Memory B cell (primary cell): ENCODE measurements at regions not wholly inside any gene's neighbourhood (a gene's known extent, or its start where the extent isn't known, plus 50 kb on each side); places are given as distances from the start of the nearest gene placed in this dataset.

ENCODE experiments used
- ATAC-seq: fragments of 150-1000 bp; cut with Tn5 transposase; 2 replicates; pipeline ENCODE4 v1.10.0; 2021; ENCODE audit warnings: low read depth, mild to moderate bottlenecking, moderate library complexity
- DNase-seq, 2 donors: peaks; one replicate each; pipeline ENCODE4 v3.0.0; 2022; ENCODE audit warnings: low spot score in 2 of 2
- H3K27ac Mint-ChIP-seq: one replicate; pipeline ENCODE4 v1.8.0; 2022; ENCODE audit warnings: mild to moderate bottlenecking, moderate library complexity, mixed read lengths
- H3K27me3 Mint-ChIP-seq: one replicate; pipeline ENCODE4 v1.8.0; 2022; ENCODE audit warnings: mixed read lengths
- H3K36me3 Mint-ChIP-seq: one replicate; pipeline ENCODE4 v1.8.0; 2022; ENCODE audit warnings: mild to moderate bottlenecking, mixed read lengths
- H3K4me1 Mint-ChIP-seq: one replicate; pipeline ENCODE4 v1.8.0; 2022; ENCODE audit warnings: mixed read lengths
- H3K4me3 Mint-ChIP-seq: one replicate; pipeline ENCODE4 v1.8.0; 2022; ENCODE audit warnings: mild to moderate bottlenecking, moderate library complexity, mixed read lengths
- H3K9me3 Mint-ChIP-seq: one replicate; pipeline ENCODE4 v1.8.0; 2022; ENCODE audit warnings: mixed read lengths

DNA sequence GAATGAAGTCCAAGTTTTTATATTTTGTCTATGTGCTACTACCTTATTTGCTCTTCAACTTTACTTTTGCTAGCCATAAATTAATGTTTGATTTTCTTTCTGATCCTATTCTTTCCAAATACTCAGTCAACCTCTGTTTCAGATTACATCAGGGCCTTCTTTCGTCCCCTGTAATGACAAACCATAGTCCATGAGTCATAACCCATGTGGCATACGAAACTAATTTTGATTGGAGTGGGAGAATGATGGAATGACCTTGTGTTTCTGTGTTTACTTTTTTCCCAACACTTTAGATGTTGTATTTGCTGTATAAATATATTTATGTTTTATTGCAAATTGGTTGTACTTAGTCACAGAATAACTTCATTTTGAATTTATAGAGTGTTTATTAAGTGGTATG lies 1043.1 kb downstream of the DTWD2 start:
- Mint-ChIP-seq H3K4me3 (no peak overlapping the region), H3K36me3 (no peaks in the 10 kb centered on the region), H3K9me3 (peaks cover 2% of the 10 kb centered on the region), H3K27ac (no peak overlapping the region), H3K4me1 (no peaks in the 10 kb centered on the region), H3K27me3 (no peaks in the 10 kb centered on the region)
- no peak for DNase-seq
- ATAC-seq, result no peak

DNA sequence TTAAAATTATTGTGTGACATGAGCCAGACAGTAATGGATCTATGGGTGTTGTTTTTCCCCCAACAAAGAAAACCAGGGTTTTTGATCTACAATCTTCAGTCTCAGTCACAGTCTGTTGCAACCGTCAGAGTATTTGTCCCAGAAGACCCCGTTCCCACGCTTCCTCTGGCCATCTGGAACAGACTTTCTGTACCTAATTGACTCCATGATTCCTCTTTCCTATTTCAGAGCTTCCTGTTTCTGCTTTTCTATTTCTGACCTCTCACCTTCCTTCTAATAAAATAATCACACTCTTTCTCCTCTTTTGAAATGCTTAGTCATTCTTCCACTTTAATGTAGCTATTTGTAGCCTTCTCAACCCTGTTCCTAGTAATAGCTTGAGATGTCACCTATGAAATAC lies 1044.8 kb downstream of the DTWD2 start:
- Mint-ChIP-seq H3K27ac (no peak overlapping the region), H3K27me3 (no peaks in the 10 kb centered on the region), H3K36me3 (no peaks in the 10 kb centered on the region), H3K4me1 (no peaks in the 10 kb centered on the region), H3K9me3 (no peaks in the 10 kb centered on the region), H3K4me3 (no peak overlapping the region)
- DNase-seq (no peak), ATAC-seq (no peak)

- Mint-ChIP-seq H3K9me3 (peaks cover 2% of the 10 kb centered on the region), H3K4me3 (no peak overlapping the region), H3K36me3 (no peaks in the 10 kb centered on the region), H3K27ac (no peak overlapping the region), H3K27me3 (no peaks in the 10 kb centered on the region), H3K4me1 (no peaks in the 10 kb centered on the region)
- DNase-seq (no peak), ATAC-seq (no peak)
Measured at GRCh38 chr5:117942861-117943519, 1045.4 kb downstream of the DTWD2 start.

DNA sequence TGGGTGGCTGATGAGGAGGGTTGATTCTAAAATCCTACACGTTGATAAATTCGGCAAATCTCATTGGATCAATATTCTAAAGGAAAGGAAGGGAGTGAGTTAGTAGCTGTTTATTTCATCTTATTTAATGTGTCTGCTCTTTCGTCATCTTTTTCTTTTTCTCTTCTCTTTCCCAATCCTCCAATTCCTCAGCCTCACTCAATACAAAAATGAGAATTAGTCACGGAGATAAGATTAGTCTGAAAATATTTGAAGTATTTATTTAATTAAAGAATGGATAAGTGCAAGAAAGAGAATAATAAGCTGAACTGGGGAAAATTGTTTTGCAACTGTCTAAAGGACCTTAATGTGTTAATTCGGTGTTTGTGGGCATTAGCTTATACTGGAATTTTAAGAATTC lies 1095.1 kb downstream of the DTWD2 start:
- Mint-ChIP-seq H3K4me3 (no peak overlapping the region), H3K27me3 (no peaks in the 10 kb centered on the region), H3K27ac (no peak overlapping the region), H3K9me3 (no peaks in the 10 kb centered on the region), H3K36me3 (no peaks in the 10 kb centered on the region), H3K4me1 (peaks cover 6% of the 10 kb centered on the region)
- DNase-seq (no peak), ATAC-seq (no peak)

GRCh38 chr5:117892360-117892759 lies 1096.0 kb downstream of the DTWD2 start:
- peaks cover 3% of the 10 kb centered on the region for H3K9me3 Mint-ChIP-seq
- peaks cover 6% of the 10 kb centered on the region for H3K4me1 Mint-ChIP-seq
- H3K27ac Mint-ChIP-seq, result no peak overlapping the region
- H3K36me3 Mint-ChIP-seq, result no peaks in the 10 kb centered on the region
- no peaks in the 10 kb centered on the region for H3K27me3 Mint-ChIP-seq
- no peak for ATAC-seq
- no peak overlapping the region for H3K4me3 Mint-ChIP-seq
- no peak for DNase-seq

- H3K36me3 Mint-ChIP-seq, result no peaks in the 10 kb centered on the region
- peaks cover 3% of the 10 kb centered on the region for H3K9me3 Mint-ChIP-seq
- H3K4me3 Mint-ChIP-seq, result no peak overlapping the region
- DNase-seq (no peak), ATAC-seq (no peak)
- no peaks in the 10 kb centered on the region for H3K27me3 Mint-ChIP-seq
- H3K4me1 Mint-ChIP-seq, result peaks cover 6% of the 10 kb centered on the region
- H3K27ac Mint-ChIP-seq, result no peak overlapping the region
Measured at GRCh38 chr5:117889596-117889995, 1098.8 kb downstream of the DTWD2 start.

GRCh38 chr5:117888688-117889087 lies 1099.7 kb downstream of the DTWD2 start:
- Mint-ChIP-seq H3K4me3 (no peak overlapping the region), H3K27me3 (no peaks in the 10 kb centered on the region), H3K9me3 (peaks cover 3% of the 10 kb centered on the region), H3K27ac (no peak overlapping the region), H3K4me1 (peaks cover 6% of the 10 kb centered on the region), H3K36me3 (no peaks in the 10 kb centered on the region)
- DNase-seq (no peak), ATAC-seq (no peak)

DNA sequence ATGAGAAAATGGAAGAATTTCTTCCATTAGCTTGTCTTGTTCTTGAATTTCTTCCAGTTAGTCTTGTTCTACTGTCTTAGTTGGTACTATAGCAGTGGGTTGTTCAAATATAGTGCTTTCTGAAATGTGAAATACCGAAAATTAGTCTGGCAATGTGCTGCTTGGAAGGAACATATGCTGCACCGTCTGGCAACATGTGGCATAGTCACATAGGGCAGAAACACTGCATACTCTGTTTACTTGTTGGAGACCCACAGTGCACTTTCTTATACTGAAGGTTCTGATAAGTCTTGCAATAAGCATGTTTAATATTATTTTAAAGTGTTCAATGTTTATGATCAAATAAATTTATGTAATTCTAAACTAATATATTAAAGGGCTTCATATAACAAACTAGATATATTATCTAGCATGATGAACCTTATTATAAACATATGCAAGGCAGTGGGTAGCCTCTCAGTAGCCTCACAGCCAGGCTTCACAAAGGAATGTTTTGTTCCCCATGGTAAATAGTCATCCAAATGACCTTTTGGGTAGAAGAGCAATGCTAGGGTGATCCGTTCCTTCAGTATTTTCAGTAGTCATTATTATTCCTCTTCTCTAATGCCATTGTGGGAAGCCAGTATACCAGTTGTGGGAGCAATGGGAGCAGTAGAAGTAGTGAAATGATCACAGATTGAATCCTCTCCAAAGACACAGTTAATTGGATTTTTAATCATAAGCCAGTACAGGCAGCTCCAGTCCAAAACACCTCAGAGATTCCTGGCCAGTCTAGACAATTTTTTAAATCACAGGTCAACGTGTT lies 1106.7 kb downstream of the DTWD2 start:
- no peak for ATAC-seq
- DNase-seq, result no peak
- H3K36me3 Mint-ChIP-seq, result no peaks in the 10 kb centered on the region

DNA sequence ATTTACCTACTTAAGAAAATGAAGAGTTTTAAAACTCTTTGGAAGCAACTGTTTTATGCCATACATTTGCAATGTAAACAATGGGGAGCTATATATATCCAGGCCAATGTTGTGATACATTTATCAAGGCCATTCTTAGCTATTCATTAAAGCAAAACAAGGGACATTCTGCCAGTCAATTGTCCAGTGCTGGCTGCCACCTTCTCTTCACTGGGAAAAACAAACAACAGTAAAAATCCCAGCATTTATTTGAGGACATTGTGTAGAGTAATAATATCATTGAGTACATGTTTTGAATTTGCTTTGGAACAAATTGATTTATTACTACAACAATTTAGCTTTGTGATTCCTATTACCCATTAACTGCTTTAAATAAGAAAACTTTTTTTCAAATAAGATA lies 1107.4 kb downstream of the DTWD2 start:
- H3K4me1 Mint-ChIP-seq, result no peaks in the 10 kb centered on the region
- ATAC-seq (no peak), DNase-seq (no peak)
- no peaks in the 10 kb centered on the region for H3K36me3 Mint-ChIP-seq
- no peaks in the 10 kb centered on the region for H3K9me3 Mint-ChIP-seq
- no peak overlapping the region for H3K4me3 Mint-ChIP-seq
- H3K27ac Mint-ChIP-seq, result no peak overlapping the region
- H3K27me3 Mint-ChIP-seq, result no peaks in the 10 kb centered on the region

More for the DNA sequence above, 1106.7 kb downstream of the DTWD2 start:
- Mint-ChIP-seq H3K9me3 (no peaks in the 10 kb centered on the region), H3K4me1 (no peaks in the 10 kb centered on the region), H3K4me3 (no peak overlapping the region), H3K27ac (no peak overlapping the region), H3K27me3 (no peaks in the 10 kb centered on the region)

- Mint-ChIP-seq H3K4me3 (no peak overlapping the region), H3K4me1 (no peaks in the 10 kb centered on the region), H3K27me3 (no peaks in the 10 kb centered on the region), H3K36me3 (no peaks in the 10 kb centered on the region), H3K9me3 (no peaks in the 10 kb centered on the region), H3K27ac (no peak overlapping the region)
- ATAC-seq (no peak), DNase-seq (no peak)
Measured at GRCh38 chr5:117877731-117878130, 1110.6 kb downstream of the DTWD2 start.

GRCh38 chr5:117872798-117873368 lies 1115.5 kb downstream of the DTWD2 start:
- H3K4me3 Mint-ChIP-seq, result no peak overlapping the region
- H3K36me3 Mint-ChIP-seq, result no peaks in the 10 kb centered on the region
- H3K4me1 Mint-ChIP-seq, result no peaks in the 10 kb centered on the region

GRCh38 chr5:117869596-117869995 lies 1118.8 kb downstream of the DTWD2 start:
- Mint-ChIP-seq H3K27me3 (no peaks in the 10 kb centered on the region), H3K9me3 (no peaks in the 10 kb centered on the region), H3K27ac (no peak overlapping the region), H3K4me1 (no peaks in the 10 kb centered on the region), H3K4me3 (no peak overlapping the region), H3K36me3 (no peaks in the 10 kb centered on the region)
- no peak for ATAC-seq
- no peak for DNase-seq

More at GRCh38 chr5:117872798-117873368, 1115.5 kb downstream of the DTWD2 start:
- Mint-ChIP-seq H3K27ac (no peak overlapping the region), H3K9me3 (no peaks in the 10 kb centered on the region), H3K27me3 (no peaks in the 10 kb centered on the region)
- ATAC-seq (no peak), DNase-seq (no peak)

DNA sequence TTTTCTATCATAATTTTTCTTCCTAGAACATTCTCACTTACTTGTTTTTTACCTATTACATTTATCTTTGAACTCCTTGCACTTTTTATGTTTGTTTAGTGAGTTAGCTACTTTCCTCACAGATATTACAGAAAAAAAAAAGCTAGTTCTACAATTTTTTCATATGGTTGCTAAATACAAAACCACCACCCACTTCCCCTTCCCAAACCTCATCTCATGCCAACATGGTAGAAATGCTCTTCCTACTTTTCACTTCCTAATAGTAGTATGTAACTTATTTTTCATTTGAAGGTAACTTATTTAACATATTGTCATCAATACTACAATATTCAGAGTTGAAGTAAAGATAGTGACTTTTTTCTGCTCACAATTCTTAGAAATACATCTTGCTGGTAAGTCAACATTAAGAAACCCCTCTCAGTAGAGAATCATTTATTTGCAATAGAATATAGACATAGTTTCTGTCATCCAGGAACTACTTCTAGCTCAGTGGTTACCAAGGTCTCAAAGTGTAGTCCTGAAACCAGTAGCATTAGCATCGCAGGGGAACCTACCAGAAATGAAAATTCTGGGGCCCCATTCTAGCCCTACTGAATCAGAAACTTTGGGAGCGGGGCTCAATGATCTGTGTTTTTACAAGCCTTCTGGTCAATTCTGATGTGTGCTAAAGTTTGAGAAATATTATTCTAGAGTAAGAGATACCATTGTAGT lies 1124.6 kb downstream of the DTWD2 start:
- Mint-ChIP-seq H3K4me3 (no peak overlapping the region), H3K27me3 (no peaks in the 10 kb centered on the region), H3K27ac (no peak overlapping the region), H3K36me3 (no peaks in the 10 kb centered on the region), H3K4me1 (no peaks in the 10 kb centered on the region), H3K9me3 (no peaks in the 10 kb centered on the region)
- DNase-seq, result no peak
- ATAC-seq, result no peak

DNA sequence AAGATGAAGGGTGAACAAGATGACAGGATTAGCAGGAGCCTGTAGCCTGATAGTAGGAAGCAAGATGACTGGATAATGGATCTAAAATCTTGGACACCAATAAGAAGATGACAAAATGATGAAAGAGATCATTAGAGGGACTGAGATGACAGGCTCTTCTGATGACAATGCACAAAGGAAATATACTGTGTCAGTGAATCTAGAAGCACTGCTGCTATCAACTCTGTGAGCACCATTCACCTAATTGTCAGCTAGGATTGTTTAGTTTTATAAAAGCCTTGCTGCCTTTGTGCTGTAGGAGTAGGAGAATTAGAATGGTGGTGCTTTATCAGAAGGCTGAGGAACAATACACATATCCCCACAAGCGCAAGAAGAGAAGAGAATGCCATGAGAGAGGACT lies 1127.8 kb downstream of the DTWD2 start:
- Mint-ChIP-seq H3K27me3 (no peaks in the 10 kb centered on the region), H3K4me3 (no peak overlapping the region), H3K36me3 (no peaks in the 10 kb centered on the region), H3K27ac (no peak overlapping the region), H3K4me1 (no peaks in the 10 kb centered on the region), H3K9me3 (peaks cover 3% of the 10 kb centered on the region)
- DNase-seq, result no peak
- ATAC-seq, result no peak
